Cardiac fibroblast (primary cell): ENCODE measurements at regions not wholly inside any gene's neighbourhood (a gene's known extent, or its start where the extent isn't known, plus 50 kb on each side); places are given as distances from the start of the nearest gene placed in this dataset.

Experiments used
- DNase-seq, 2 donors: peaks; one replicate each; pipeline versions ENCODE4 v3.0.0 to v3.0.0-alpha.2; 2010; ENCODE audit warnings: low read depth in 2 of 2
- H3K4me3 ChIP-seq, 2 donors: replicated peaks in 1 of 2; 1 replicate in 1 of 2; 2 replicates in 1 of 2; pipeline ENCODE4 v1.5.1; 2011; ENCODE audit warnings: low read depth in 2 of 2, low read length in 2 of 2, mild to moderate bottlenecking in 2 of 2, moderate library complexity in 1 of 2
- CTCF ChIP-seq: IDR thresholded peaks from one replicate; pipeline ENCODE4 v1.5.1; 2011; ENCODE audit warnings: low read depth, mild to moderate bottlenecking, low read length, inconsistent platforms

GRCh38 chr1:8201331-8201861, 116.5 kb upstream of the SLC45A1 start:
- TF ChIP-seq CTCF: no peak
- no peak overlapping the region for H3K4me3 ChIP-seq
- DNase-seq: peak; percentile 46

DNA sequence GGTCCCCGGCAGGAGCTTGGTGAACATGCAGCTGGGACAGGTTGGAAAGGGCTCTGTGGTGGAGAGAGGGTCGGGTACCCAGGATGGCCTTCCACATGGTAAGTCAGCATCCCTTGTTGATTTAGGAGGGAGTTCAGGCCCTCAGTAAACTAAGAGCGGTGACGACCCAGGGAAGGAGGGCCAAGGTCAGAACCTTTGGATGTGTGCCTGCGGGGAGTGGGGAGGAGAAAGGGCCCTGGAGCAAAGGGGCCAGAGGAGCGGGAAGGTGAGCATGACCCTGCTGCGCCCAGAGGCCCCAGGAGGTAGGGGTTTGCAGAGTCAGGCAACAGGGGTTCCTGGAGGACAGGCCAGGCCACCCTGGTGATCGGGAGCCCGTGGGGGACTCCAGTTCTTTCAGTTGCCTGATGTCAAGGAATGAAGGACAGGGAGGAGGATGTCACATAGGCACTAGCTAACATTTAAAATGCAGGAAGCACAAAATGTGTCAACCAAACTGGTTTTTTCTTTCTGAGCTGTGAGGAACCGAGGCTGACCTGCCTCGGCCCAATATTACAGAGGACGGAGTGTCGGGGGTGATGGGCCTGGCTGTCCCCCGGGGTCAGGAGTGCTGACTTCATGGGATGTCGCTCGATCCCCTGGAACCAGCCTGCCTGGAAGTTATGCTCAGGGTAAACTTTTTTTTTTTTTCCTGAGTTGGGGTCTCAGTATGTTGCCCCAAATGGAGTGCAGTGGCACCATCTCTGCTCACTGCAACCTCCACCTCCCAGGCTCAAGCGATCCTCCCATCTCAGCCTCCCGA, 117.4 kb upstream of the SLC45A1 start:
- no peak overlapping the region for H3K4me3 ChIP-seq
- no peak for TF ChIP-seq CTCF
- DNase-seq: no peak

DNA sequence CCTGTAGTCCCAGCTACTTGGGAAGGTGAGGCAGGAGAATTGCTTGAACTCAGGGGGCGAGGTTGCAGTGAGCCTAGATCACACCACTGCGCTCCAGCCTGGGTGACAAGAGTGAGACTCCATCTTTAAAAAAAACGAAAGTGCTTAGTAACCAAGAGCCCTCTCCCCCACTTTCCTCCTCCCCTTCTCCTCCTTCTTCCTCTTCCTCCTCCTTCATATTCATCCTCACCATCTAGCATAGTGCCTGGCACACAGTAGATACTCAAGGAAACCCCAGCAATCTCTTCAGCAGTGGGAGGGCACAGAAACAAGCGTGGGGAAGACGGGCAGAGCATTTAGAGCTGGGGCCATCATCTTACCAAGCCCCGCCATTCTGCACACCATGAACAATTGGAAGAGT, 119.4 kb upstream of the SLC45A1 start:
- no peak for DNase-seq
- TF ChIP-seq CTCF: no peak
- H3K4me3 ChIP-seq: no peak overlapping the region

DNA sequence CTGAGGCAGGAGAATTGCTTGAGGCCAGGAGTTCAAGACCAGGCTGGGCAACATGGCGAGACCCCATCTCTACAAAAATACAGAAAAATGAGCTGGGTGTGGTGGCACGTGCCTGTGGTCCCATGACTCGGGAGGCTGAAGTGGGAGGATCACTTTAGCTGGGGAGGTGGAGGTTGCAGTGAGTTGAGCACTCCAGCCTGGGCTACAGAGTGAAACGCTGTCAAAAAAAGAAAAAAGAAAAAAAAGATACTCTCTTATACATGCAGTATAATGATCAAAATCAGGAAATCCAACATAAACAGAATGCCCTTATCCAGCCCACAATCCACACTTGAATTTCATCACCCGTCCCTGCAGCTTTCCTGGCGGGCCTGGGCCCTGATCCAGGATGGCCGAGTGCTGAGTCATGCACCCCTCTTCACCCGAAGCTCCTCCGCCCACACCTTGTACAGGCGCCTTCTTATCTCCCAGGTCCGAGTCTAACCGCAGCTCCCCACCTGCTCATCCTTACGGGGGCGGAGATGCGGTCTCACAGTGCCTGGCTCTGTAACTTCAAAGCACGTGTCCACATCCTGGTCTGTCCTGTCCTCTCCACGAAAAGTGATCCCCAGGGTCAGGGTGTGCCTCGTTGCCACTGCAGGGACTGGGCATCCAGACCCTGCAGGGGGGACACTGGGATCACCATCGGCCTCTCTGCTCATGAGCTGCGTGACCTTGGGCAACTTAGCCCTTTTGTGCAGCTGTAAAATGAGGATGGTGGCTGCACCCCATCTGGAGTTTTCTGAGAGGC, 120.2 kb upstream of the SLC45A1 start:
- H3K4me3 ChIP-seq: no peak overlapping the region
- TF ChIP-seq CTCF: no peak
- DNase-seq: peak; percentile 91 to 93

GRCh38 chr1:8194481-8195227, 123.3 kb upstream of the SLC45A1 start:
- H3K4me3 ChIP-seq: no peak overlapping the region
- peak in 1 of 2 donors; percentile 89 for DNase-seq
- no peak for TF ChIP-seq CTCF

GRCh38 chr1:8193840-8194406, 124.0 kb upstream of the SLC45A1 start:
- no peak for TF ChIP-seq CTCF
- no peak overlapping the region for H3K4me3 ChIP-seq
- peak in 1 of 2 donors; percentile 17 for DNase-seq
